HL-60 (cell line): ENCODE measurements at regions not wholly inside any gene's neighbourhood (a gene's known extent, or its start where the extent isn't known, plus 50 kb on each side); places are given as distances from the start of the nearest gene placed in this dataset.

ENCODE experiments used
- GABPA ChIP-seq: IDR thresholded peaks from 2 replicates; pipeline ENCODE4 v1.6.1; 2012; ENCODE audit warnings: low read depth
- POLR2AphosphoS5 ChIP-seq: IDR thresholded peaks from 2 replicates; pipeline ENCODE4 v1.6.1; 2012; ENCODE audit warnings: low read depth
- SPI1 ChIP-seq: IDR thresholded peaks from 2 replicates; pipeline ENCODE4 v1.6.1; 2012; ENCODE audit warnings: low read depth, mild to moderate bottlenecking, borderline replicate concordance
- TF ChIP-seq, protein P1 (sequence below): IDR thresholded peaks from one replicate; pipeline ENCODE4 v1.5.1; 2011; ENCODE audit warnings: low read length, control low read depth, inconsistent platforms; ENCODE audit not compliant: insufficient read depth
- TF ChIP-seq, protein P2 (sequence below): IDR thresholded peaks from 2 replicates; pipeline ENCODE4 v1.6.1; 2012; ENCODE audit warnings: low read depth; ENCODE audit not compliant: insufficient replicate concordance

DNA sequence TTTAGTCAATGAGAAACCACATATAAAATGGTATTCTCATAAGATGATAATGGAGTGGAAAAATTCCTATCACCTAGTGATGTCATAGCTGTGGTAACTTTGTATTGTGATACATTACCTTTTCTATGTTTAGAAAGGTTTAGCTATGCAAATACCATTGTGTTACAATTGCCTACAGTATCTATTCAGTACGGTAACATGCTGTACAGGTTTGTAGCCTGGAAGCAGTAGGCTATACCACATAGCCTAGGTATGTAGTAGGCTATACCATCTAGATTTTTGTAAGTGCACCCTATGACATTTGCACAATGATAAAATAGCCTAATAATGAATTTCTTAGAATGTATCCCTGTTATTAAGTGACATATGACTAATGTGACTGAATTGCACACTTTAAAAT is 50.5 kb upstream of the CCDC196 start:
- TF ChIP-seq, protein P1, sequence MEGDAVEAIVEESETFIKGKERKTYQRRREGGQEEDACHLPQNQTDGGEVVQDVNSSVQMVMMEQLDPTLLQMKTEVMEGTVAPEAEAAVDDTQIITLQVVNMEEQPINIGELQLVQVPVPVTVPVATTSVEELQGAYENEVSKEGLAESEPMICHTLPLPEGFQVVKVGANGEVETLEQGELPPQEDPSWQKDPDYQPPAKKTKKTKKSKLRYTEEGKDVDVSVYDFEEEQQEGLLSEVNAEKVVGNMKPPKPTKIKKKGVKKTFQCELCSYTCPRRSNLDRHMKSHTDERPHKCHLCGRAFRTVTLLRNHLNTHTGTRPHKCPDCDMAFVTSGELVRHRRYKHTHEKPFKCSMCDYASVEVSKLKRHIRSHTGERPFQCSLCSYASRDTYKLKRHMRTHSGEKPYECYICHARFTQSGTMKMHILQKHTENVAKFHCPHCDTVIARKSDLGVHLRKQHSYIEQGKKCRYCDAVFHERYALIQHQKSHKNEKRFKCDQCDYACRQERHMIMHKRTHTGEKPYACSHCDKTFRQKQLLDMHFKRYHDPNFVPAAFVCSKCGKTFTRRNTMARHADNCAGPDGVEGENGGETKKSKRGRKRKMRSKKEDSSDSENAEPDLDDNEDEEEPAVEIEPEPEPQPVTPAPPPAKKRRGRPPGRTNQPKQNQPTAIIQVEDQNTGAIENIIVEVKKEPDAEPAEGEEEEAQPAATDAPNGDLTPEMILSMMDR: no peak
- TF ChIP-seq GABPA (no peak), POLR2AphosphoS5 (no peak), SPI1 (no peak)
- TF ChIP-seq, protein P2, sequence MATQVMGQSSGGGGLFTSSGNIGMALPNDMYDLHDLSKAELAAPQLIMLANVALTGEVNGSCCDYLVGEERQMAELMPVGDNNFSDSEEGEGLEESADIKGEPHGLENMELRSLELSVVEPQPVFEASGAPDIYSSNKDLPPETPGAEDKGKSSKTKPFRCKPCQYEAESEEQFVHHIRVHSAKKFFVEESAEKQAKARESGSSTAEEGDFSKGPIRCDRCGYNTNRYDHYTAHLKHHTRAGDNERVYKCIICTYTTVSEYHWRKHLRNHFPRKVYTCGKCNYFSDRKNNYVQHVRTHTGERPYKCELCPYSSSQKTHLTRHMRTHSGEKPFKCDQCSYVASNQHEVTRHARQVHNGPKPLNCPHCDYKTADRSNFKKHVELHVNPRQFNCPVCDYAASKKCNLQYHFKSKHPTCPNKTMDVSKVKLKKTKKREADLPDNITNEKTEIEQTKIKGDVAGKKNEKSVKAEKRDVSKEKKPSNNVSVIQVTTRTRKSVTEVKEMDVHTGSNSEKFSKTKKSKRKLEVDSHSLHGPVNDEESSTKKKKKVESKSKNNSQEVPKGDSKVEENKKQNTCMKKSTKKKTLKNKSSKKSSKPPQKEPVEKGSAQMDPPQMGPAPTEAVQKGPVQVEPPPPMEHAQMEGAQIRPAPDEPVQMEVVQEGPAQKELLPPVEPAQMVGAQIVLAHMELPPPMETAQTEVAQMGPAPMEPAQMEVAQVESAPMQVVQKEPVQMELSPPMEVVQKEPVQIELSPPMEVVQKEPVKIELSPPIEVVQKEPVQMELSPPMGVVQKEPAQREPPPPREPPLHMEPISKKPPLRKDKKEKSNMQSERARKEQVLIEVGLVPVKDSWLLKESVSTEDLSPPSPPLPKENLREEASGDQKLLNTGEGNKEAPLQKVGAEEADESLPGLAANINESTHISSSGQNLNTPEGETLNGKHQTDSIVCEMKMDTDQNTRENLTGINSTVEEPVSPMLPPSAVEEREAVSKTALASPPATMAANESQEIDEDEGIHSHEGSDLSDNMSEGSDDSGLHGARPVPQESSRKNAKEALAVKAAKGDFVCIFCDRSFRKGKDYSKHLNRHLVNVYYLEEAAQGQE: no peak
